Tibial nerve (tissue), 4 donors: ENCODE measurements at regions not wholly inside any gene's neighbourhood (a gene's known extent, or its start where the extent isn't known, plus 50 kb on each side); places are given as distances from the start of the nearest gene placed in this dataset.

Source experiments
- DNase-seq, 2 donors: peaks; one replicate each; pipeline ENCODE4 v3.0.0-alpha.2; 2019; ENCODE audit warnings: low spot score in 2 of 2
- H3K27ac ChIP-seq, 4 donors: fragments of 200-600 bp; sonication (generic) in 3 of 4; one replicate each; pipeline ENCODE4 v1.5.1; 2017 to 2019; ENCODE audit warnings: mild to moderate bottlenecking in 1 of 4
- H3K27me3 ChIP-seq, 2 donors: fragments of 200-600 bp; sonication (generic) in 1 of 2; one replicate each; pipeline versions ENCODE4 v1.5.1 to v1.6.0; 2017 to 2019
- H3K36me3 ChIP-seq, 3 donors: fragments of 200-600 bp; sonication (generic); one replicate each; pipeline ENCODE4 v1.5.1; 2018 to 2019
- H3K4me1 ChIP-seq, 4 donors: fragments of 200-600 bp; sonication (generic) in 3 of 4; one replicate each; pipeline ENCODE4 v1.5.1; 2017 to 2019
- H3K4me3 ChIP-seq, 4 donors: fragments of 200-600 bp; sonication (generic) in 3 of 4; one replicate each; pipeline ENCODE4 v1.5.1; 2017 to 2019; ENCODE audit warnings: mild to moderate bottlenecking in 1 of 4, moderate library complexity in 1 of 4
- H3K9me3 ChIP-seq, 4 donors: fragments of 200-600 bp; sonication (generic) in 3 of 4; one replicate each; pipeline ENCODE4 v1.5.1; 2017 to 2019
- EP300 ChIP-seq, 2 donors: sonication (generic); formaldehyde crosslinking; IDR thresholded peaks; one replicate each; pipeline ENCODE4 v1.6.1; 2017; ENCODE audit warnings: antibody characterized with exemption in 2 of 2, mild to moderate bottlenecking in 1 of 2
- POLR2A ChIP-seq, 2 donors: fragments of 450-650 bp; IDR thresholded peaks; one replicate each; pipeline ENCODE4 v1.6.1; 2017; ENCODE audit warnings: antibody characterized with exemption in 2 of 2, mild to moderate bottlenecking in 2 of 2, moderate library complexity in 2 of 2
- WGBS, 2 donors: methylation state at CpG; one replicate each; pipeline ENCODE4 v1.1.5; 2018; 5-methylcytosine and 5-hydroxymethylcytosine counted together
- TF ChIP-seq, protein P1 (sequence below), 5 experiments: fragments of 200-600 bp in 3 of 5; fragments of 450-650 bp in 2 of 5; sonication (generic) in 3 of 5; IDR thresholded peaks; one replicate each; pipeline ENCODE4 v1.5.1; 2016 to 2019; ENCODE audit warnings: antibody characterized with exemption in 5 of 5, mild to moderate bottlenecking in 3 of 5, moderate library complexity in 2 of 5

DNA sequence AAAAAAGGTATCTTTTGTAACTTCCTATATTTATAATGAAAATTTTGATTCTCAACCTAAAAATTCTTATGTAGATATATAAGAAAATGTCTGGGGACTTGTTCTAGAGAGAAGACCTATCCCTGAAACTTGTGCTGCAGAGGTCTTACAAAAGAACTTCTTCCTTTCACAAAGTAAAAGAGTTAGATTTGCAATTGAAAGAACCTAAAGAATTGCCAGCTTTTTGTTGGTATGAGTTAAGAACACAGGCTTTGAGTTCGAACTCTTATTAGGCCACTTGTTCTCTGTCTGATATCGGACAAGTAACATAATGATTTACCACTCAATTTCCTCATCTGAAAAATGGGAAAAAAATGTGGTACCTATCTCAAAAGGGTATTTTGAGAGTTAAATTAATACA, 162.0 kb upstream of the LAMA2 start:
- Histone ChIP-seq H3K4me3 (no peak overlapping the region), H3K9me3 (no peaks in the 10 kb centered on the region), H3K4me1 (no peaks in the 10 kb centered on the region), H3K27ac (no peak overlapping the region), H3K36me3 (no peaks in the 10 kb centered on the region), H3K27me3 (no peaks in the 10 kb centered on the region)
- DNase-seq = no peak
- TF ChIP-seq POLR2A (IDR thresholded peaks at IDR 0.05) = no peak
- TF ChIP-seq, protein P1, sequence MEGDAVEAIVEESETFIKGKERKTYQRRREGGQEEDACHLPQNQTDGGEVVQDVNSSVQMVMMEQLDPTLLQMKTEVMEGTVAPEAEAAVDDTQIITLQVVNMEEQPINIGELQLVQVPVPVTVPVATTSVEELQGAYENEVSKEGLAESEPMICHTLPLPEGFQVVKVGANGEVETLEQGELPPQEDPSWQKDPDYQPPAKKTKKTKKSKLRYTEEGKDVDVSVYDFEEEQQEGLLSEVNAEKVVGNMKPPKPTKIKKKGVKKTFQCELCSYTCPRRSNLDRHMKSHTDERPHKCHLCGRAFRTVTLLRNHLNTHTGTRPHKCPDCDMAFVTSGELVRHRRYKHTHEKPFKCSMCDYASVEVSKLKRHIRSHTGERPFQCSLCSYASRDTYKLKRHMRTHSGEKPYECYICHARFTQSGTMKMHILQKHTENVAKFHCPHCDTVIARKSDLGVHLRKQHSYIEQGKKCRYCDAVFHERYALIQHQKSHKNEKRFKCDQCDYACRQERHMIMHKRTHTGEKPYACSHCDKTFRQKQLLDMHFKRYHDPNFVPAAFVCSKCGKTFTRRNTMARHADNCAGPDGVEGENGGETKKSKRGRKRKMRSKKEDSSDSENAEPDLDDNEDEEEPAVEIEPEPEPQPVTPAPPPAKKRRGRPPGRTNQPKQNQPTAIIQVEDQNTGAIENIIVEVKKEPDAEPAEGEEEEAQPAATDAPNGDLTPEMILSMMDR (IDR thresholded peaks at IDR 0.05) = no peak
- TF ChIP-seq EP300 (IDR thresholded peaks at IDR 0.05) = no peak
- 78 to 86% methylated on average over 2 of the region's 2 CpGs for WGBS, 2 donors

DNA sequence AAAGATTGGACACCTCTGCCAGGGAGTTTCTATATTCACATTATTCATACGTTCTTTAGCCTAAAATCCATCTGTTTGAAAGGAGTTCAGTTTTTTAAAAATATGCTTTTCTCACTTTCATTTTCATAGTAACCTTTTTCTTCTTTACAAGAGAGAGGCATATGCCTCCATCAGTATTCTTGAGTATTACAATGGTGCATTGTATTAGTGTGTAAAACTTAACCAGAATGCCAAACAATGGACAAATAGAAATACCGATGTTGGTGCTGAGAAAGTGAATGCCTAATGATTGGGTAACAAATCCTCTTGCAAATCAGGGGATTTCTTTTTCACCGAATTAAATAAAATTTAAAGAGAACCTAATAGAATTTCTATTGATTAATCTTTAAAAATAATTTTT, 163.2 kb upstream of the LAMA2 start:
- WGBS, 2 donors = 37 to 45% methylated on average over 3 of the region's 3 CpGs
- TF ChIP-seq POLR2A (IDR thresholded peaks at IDR 0.05) (no peak), EP300 (IDR thresholded peaks at IDR 0.05) (no peak)
- TF ChIP-seq, protein P1 (IDR thresholded peaks at IDR 0.05) = no peak
- no peaks in the 10 kb centered on the region for H3K4me1 ChIP-seq
- H3K27me3 ChIP-seq = no peaks in the 10 kb centered on the region
- no peak overlapping the region for H3K27ac ChIP-seq
- DNase-seq = no peak
- no peak overlapping the region for H3K4me3 ChIP-seq
- H3K9me3 ChIP-seq = no peaks in the 10 kb centered on the region
- no peaks in the 10 kb centered on the region for H3K36me3 ChIP-seq

DNA sequence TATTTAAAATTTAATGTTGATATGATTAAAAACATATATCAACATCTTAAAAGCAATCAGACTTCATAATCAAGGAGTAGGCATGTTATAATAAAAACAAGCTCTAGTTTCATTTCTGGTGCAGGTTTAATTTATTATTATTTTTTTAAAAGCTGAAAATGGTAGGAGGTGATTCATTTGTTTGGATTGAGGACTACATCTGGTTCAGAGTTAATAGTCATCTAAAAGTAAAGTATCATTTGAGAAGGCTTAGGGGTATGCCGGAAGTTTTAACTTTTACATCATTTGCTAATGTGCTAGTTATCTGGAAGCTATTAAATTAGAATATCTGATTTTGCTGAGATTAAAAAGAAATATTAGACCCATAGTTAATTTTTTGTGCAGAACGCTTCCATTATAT, 169.5 kb upstream of the LAMA2 start:
- DNase-seq = no peak
- H3K4me3 ChIP-seq = no peak overlapping the region
- H3K4me1 ChIP-seq = no peaks in the 10 kb centered on the region
- no peaks in the 10 kb centered on the region for H3K27me3 ChIP-seq
- no peak overlapping the region for H3K27ac ChIP-seq
- TF ChIP-seq EP300 (IDR thresholded peaks at IDR 0.05) = no peak
- TF ChIP-seq, protein P1 (IDR thresholded peaks at IDR 0.05) = no peak
- no peak for TF ChIP-seq POLR2A (IDR thresholded peaks at IDR 0.05)
- no peaks in the 10 kb centered on the region for H3K36me3 ChIP-seq
- WGBS, 2 donors = 66 to 70% methylated on average over 2 of the region's 2 CpGs
- H3K9me3 ChIP-seq = peaks cover 0 to 3% (median 0%) of the 10 kb centered on the region in 4 donors

GRCh38 chr6:128712898-128713297, 170.0 kb upstream of the LAMA2 start:
- 19 to 43% methylated on average over 1 of the region's 1 CpG for WGBS, 2 donors
- Histone ChIP-seq H3K27me3 (no peaks in the 10 kb centered on the region), H3K9me3 (peaks cover 0 to 3% (median 0%) of the 10 kb centered on the region in 4 donors), H3K4me3 (no peak overlapping the region), H3K27ac (no peak overlapping the region), H3K4me1 (no peaks in the 10 kb centered on the region), H3K36me3 (no peaks in the 10 kb centered on the region)
- no peak for DNase-seq
- TF ChIP-seq POLR2A (IDR thresholded peaks at IDR 0.05) (no peak), EP300 (IDR thresholded peaks at IDR 0.05) (no peak)
- TF ChIP-seq, protein P1 (IDR thresholded peaks at IDR 0.05) = no peak

GRCh38 chr6:128711149-128711548, 171.8 kb upstream of the LAMA2 start:
- Histone ChIP-seq H3K4me1 (no peaks in the 10 kb centered on the region), H3K9me3 (peaks cover 0 to 3% (median 0%) of the 10 kb centered on the region in 4 donors), H3K27ac (no peak overlapping the region), H3K4me3 (no peak overlapping the region), H3K27me3 (no peaks in the 10 kb centered on the region), H3K36me3 (no peaks in the 10 kb centered on the region)
- TF ChIP-seq EP300 (IDR thresholded peaks at IDR 0.05) (no peak), POLR2A (IDR thresholded peaks at IDR 0.05) (no peak)
- TF ChIP-seq, protein P1 (IDR thresholded peaks at IDR 0.05) = no peak
- 84 to 96% methylated on average over 3 of the region's 3 CpGs for WGBS, 2 donors
- no peak for DNase-seq
